Esophagus muscularis mucosa (tissue), 4 donors: ENCODE measurements at regions not wholly inside any gene's neighbourhood (a gene's known extent, or its start where the extent isn't known, plus 50 kb on each side); places are given as distances from the start of the nearest gene placed in this dataset.
"Not testable (repeated sequence)": the region's sequence is repeated elsewhere in the genome, so short reads cannot be mapped to it uniquely, and the experiment has no call there.

Source experiments
- DNase-seq: peaks from one replicate; pipeline ENCODE4 v3.0.0-alpha.2; 2017; ENCODE audit errors: extremely low spot score
- H3K27ac ChIP-seq, 4 donors: fragments of 200-600 bp; sonication (generic); replicated peaks in 1 of 4; 1 replicate in 3 of 4; 2 replicates in 1 of 4; pipeline ENCODE4 v1.5.1; 2016 to 2019; ENCODE audit warnings: mild to moderate bottlenecking in 1 of 4
- H3K27me3 ChIP-seq, 4 donors: fragments of 200-600 bp; sonication (generic); one replicate each; pipeline versions ENCODE4 v1.5.1 to v1.6.0; 2016 to 2019
- H3K36me3 ChIP-seq, 4 donors: fragments of 200-600 bp; sonication (generic); one replicate each; pipeline ENCODE4 v1.5.1; 2016 to 2019
- H3K4me1 ChIP-seq, 4 donors: fragments of 200-600 bp; sonication (generic); one replicate each; pipeline ENCODE4 v1.5.1; 2016 to 2019
- H3K4me3 ChIP-seq, 4 donors: fragments of 200-600 bp; sonication (generic); 1 replicate in 2 of 4; 2 replicates in 2 of 4; pipeline ENCODE4 v1.5.1; 2016 to 2019; ENCODE audit warnings: mild to moderate bottlenecking in 4 of 4, moderate library complexity in 1 of 4
- H3K9me3 ChIP-seq, 4 donors: fragments of 200-600 bp; sonication (generic); 1 replicate in 3 of 4; 2 replicates in 1 of 4; pipeline ENCODE4 v1.5.1; 2016 to 2019
- CTCF ChIP-seq, 3 experiments: fragments of 200-600 bp in 2 of 3; fragments of 450-650 bp in 1 of 3; sonication (generic) in 2 of 3; IDR thresholded peaks; one replicate each; pipeline ENCODE4 v1.5.1; 2017 to 2019; ENCODE audit warnings: antibody characterized with exemption in 3 of 3, mild to moderate bottlenecking in 2 of 3, moderate library complexity in 1 of 3
- EP300 ChIP-seq: sonication (generic); formaldehyde crosslinking; IDR thresholded peaks from one replicate; pipeline ENCODE4 v1.6.1; 2017; ENCODE audit warnings: antibody characterized with exemption
- POLR2A ChIP-seq: fragments of 450-650 bp; IDR thresholded peaks from one replicate; pipeline ENCODE4 v1.6.1; 2017; ENCODE audit warnings: antibody characterized with exemption, moderate library complexity, mild to moderate bottlenecking, low read depth
- POLR2AphosphoS5 ChIP-seq, 2 donors: sonication (generic); formaldehyde crosslinking; IDR thresholded peaks; one replicate each; pipeline ENCODE4 v1.6.1; 2017; ENCODE audit warnings: antibody characterized with exemption in 2 of 2
- WGBS: methylation state at CpG from one replicate; pipeline ENCODE4 v1.1.5; 2018; 5-methylcytosine and 5-hydroxymethylcytosine counted together
- intact Hi-C: fragments of 100-400 bp; cut with DNase I; formaldehyde crosslinking; loops from one replicate; pipeline ENCODE4 v1.15.1; 2023

- intact Hi-C loops, result no loop called here
- Histone ChIP-seq H3K27me3 (no peaks in the 10 kb centered on the region), H3K9me3 (no peaks in the 10 kb centered on the region), H3K27ac (no peak overlapping the region), H3K4me1 (no peaks in the 10 kb centered on the region), H3K36me3 (no peaks in the 10 kb centered on the region), H3K4me3 (no peak overlapping the region)
- WGBS, result 86% methylated on average over 2 of the region's 2 CpGs
- TF ChIP-seq CTCF (IDR thresholded peaks at IDR 0.05) (no peak), POLR2AphosphoS5 (IDR thresholded peaks at IDR 0.05) (no peak), EP300 (no peak), POLR2A (no peak)
- no peak for DNase-seq
Measured at GRCh38 chrX:113389846-113390245, 549.2 kb upstream of the AMOT start.

- no peak for TF ChIP-seq EP300
- no peak for TF ChIP-seq POLR2AphosphoS5 (IDR thresholded peaks at IDR 0.05)
- no peak for TF ChIP-seq CTCF (IDR thresholded peaks at IDR 0.05)
- TF ChIP-seq POLR2A, result no peak
- WGBS, result 42% methylated on average over 3 of the region's 3 CpGs
- Histone ChIP-seq H3K36me3 (no peaks in the 10 kb centered on the region), H3K27ac (no peak overlapping the region), H3K27me3 (no peaks in the 10 kb centered on the region), H3K9me3 (no peaks in the 10 kb centered on the region), H3K4me1 (peaks cover 0 to 4% (median 0%) of the 10 kb centered on the region in 4 donors), H3K4me3 (no peak overlapping the region)
- no peak for DNase-seq
- intact Hi-C loops, result no loop called here
Measured at GRCh38 chrX:113384628-113385027, 544.0 kb upstream of the AMOT start.

GRCh38 chrX:113373421-113373820 is 532.8 kb upstream of the AMOT start:
- H3K4me3 ChIP-seq, H3K36me3 ChIP-seq, DNase-seq, H3K27me3 ChIP-seq, H3K27ac ChIP-seq, intact Hi-C loops, H3K9me3 ChIP-seq, H3K4me1 ChIP-seq: not testable (repeated sequence)
- 67% methylated on average over 3 of the region's 3 CpGs for WGBS

GRCh38 chrX:113370006-113370405 is 529.4 kb upstream of the AMOT start:
- H3K27ac ChIP-seq, result no peak overlapping the region
- intact Hi-C loops, result no loop called here
- DNase-seq, result no peak
- no peaks in the 10 kb centered on the region for H3K4me1 ChIP-seq
- 67% methylated on average over 7 of the region's 7 CpGs for WGBS
- TF ChIP-seq EP300, result no peak
- TF ChIP-seq POLR2A, result no peak
- TF ChIP-seq CTCF (IDR thresholded peaks at IDR 0.05), result no peak
- no peak for TF ChIP-seq POLR2AphosphoS5 (IDR thresholded peaks at IDR 0.05)
- H3K36me3 ChIP-seq, result no peaks in the 10 kb centered on the region
- H3K9me3 ChIP-seq, result no peaks in the 10 kb centered on the region
- no peaks in the 10 kb centered on the region for H3K27me3 ChIP-seq
- H3K4me3 ChIP-seq, result no peak overlapping the region

GRCh38 chrX:113369056-113369455 is 528.4 kb upstream of the AMOT start:
- 55% methylated on average over 3 of the region's 3 CpGs for WGBS
- no peak overlapping the region for H3K27ac ChIP-seq
- H3K4me3 ChIP-seq, result no peak overlapping the region
- H3K36me3 ChIP-seq, result no peaks in the 10 kb centered on the region
- no peak for DNase-seq
- no peaks in the 10 kb centered on the region for H3K27me3 ChIP-seq
- intact Hi-C loops, result no loop called here
- TF ChIP-seq EP300 (no peak), CTCF (IDR thresholded peaks at IDR 0.05) (no peak), POLR2AphosphoS5 (IDR thresholded peaks at IDR 0.05) (no peak), POLR2A (no peak)
- no peaks in the 10 kb centered on the region for H3K4me1 ChIP-seq
- H3K9me3 ChIP-seq, result no peaks in the 10 kb centered on the region
